Uterus (tissue), 2 donors: ENCODE measurements at regions not wholly inside any gene's neighbourhood (a gene's known extent, or its start where the extent isn't known, plus 50 kb on each side); places are given as distances from the start of the nearest gene placed in this dataset.

Source experiments
- POLR2A ChIP-seq, 2 donors: fragments of 450-650 bp; IDR thresholded peaks; one replicate each; pipeline ENCODE4 v1.6.1; 2016; ENCODE audit warnings: antibody characterized with exemption in 2 of 2, mild to moderate bottlenecking in 1 of 2, moderate library complexity in 1 of 2
- TF ChIP-seq, protein P1 (sequence below), 4 experiments: fragments of 200-600 bp in 2 of 4; fragments of 450-650 bp in 2 of 4; sonication (generic) in 2 of 4; IDR thresholded peaks; one replicate each; pipeline ENCODE4 v1.5.1; 2016 to 2019; ENCODE audit warnings: antibody characterized with exemption in 4 of 4, mild to moderate bottlenecking in 2 of 4, moderate library complexity in 1 of 4

DNA sequence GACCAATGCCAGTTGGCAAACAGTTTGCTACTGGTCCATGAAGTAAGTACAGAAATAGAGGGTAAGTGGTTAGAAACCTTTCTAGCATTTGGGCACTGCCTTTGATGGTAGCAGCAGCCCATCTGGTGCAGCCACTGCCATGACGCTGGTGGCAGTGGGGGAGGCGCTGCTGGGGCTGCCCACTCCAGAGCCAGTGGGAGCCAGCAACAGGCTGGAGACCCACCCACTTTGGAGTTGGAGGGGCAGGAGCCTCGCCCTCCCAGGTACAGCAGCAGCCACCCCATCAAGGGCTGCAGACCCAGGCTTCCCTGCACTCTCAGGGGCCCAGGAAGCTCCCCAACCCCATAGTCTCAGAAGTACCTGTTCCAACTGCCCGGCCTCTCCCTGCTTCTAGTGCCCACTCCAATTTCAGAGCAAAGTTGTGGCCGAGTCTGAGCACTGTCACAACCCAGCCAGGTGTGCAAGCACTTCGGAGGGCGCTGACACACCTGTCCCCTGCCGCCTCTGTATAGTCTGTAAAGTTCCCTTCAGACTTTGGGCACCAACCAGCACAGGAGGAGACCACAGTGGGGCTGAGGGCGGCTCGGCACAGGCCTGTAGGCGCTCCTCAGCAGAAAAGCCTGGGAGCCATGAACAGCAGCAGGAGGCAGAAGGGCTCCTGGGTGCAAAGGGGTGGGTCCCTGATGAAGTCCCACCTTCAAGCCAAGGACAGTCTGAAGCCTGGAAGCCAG lies 125.6 kb upstream of the CCDC150 start:
- TF ChIP-seq, protein P1, sequence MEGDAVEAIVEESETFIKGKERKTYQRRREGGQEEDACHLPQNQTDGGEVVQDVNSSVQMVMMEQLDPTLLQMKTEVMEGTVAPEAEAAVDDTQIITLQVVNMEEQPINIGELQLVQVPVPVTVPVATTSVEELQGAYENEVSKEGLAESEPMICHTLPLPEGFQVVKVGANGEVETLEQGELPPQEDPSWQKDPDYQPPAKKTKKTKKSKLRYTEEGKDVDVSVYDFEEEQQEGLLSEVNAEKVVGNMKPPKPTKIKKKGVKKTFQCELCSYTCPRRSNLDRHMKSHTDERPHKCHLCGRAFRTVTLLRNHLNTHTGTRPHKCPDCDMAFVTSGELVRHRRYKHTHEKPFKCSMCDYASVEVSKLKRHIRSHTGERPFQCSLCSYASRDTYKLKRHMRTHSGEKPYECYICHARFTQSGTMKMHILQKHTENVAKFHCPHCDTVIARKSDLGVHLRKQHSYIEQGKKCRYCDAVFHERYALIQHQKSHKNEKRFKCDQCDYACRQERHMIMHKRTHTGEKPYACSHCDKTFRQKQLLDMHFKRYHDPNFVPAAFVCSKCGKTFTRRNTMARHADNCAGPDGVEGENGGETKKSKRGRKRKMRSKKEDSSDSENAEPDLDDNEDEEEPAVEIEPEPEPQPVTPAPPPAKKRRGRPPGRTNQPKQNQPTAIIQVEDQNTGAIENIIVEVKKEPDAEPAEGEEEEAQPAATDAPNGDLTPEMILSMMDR (IDR thresholded peaks at IDR 0.05) = no peak
- no peak for TF ChIP-seq POLR2A (IDR thresholded peaks at IDR 0.05)
